ENCODE measurements at regions not wholly inside any gene's neighbourhood (a gene's known extent, or its start where the extent isn't known, plus 50 kb on each side); places are given as distances from the start of the nearest gene placed in this dataset.

DNA sequence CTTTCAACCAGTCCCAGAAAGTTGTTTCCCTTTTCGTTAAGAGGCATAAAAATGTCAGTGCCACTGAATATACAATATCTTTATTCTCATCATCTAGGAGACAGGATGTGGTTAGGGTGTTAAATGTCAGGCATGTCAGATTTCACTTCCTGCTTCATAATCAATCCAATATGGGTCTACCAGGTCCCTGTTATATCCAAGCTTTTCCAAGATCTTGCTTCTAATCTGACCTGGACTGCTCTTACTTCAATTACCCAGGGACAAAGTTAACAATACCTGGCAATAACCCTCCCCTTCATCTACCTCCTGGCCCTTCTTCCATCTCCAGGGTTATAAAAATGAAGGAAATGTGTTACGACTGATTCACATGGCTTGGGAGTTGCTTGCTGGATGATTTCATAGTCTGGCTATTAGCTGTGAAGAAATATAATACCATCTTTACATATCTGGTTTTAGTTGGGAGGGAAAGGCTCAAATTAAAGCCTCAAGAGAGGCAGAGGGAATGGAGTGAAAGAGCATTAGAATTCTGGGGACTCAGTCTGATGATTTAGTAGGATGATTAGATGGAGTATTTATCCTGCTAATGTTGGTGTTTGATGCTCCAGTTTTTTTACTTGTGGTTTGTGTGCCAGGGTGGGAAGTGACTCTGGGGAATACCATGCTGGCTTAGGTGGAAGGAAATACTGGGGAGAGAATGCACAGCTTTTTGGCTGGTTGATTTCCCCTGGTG, 534.3 kb downstream of the ETS1 start:
- H3K9me3 Mint-ChIP-seq = no peaks in the 10 kb centered on the region
- peak overlapping the region; percentile 92 for H3K27ac Mint-ChIP-seq
- H3K27me3 Mint-ChIP-seq (ENCODE audit: insufficient read depth) = peaks cover 2% of the 10 kb centered on the region; the same call in 1 of the 2 replicates
- DNase-seq = peak; percentile 75
- peak overlapping the region; percentile 75 for H3K4me3 Mint-ChIP-seq
- TF ChIP-seq, protein P1, sequence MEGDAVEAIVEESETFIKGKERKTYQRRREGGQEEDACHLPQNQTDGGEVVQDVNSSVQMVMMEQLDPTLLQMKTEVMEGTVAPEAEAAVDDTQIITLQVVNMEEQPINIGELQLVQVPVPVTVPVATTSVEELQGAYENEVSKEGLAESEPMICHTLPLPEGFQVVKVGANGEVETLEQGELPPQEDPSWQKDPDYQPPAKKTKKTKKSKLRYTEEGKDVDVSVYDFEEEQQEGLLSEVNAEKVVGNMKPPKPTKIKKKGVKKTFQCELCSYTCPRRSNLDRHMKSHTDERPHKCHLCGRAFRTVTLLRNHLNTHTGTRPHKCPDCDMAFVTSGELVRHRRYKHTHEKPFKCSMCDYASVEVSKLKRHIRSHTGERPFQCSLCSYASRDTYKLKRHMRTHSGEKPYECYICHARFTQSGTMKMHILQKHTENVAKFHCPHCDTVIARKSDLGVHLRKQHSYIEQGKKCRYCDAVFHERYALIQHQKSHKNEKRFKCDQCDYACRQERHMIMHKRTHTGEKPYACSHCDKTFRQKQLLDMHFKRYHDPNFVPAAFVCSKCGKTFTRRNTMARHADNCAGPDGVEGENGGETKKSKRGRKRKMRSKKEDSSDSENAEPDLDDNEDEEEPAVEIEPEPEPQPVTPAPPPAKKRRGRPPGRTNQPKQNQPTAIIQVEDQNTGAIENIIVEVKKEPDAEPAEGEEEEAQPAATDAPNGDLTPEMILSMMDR (IDR thresholded peaks at IDR 0.05) = no peak
- peaks cover 70% of the 10 kb centered on the region for H3K4me1 Mint-ChIP-seq (ENCODE audit: low read depth)
- H3K36me3 Mint-ChIP-seq (ENCODE audit: low read depth) = peaks cover 9% of the 10 kb centered on the region; the same call in 1 of the 2 replicates

DNA sequence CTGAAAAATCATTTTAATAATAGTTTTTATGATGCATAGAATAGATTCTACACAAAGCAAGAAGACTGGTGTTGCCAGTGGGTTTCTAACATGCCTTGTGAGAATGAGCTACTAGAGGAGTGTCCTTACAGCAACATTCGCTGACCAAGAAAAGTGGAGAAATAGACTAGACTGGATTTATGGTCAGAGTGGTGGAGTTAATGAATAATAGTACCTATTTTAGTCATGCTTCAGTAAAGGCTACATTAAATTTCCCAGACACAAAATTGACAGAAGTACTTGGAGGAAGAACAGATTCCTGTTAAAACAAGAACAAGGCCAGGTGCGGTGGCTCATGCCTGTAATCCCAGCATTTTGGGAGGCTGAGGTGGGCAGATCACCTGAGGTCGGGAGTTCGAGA, 539.2 kb downstream of the ETS1 start:
- TF ChIP-seq, protein P1 (IDR thresholded peaks at IDR 0.05) = no peak
- H3K36me3 Mint-ChIP-seq (ENCODE audit: low read depth) = peaks cover 26% of the 10 kb centered on the region
- no peak for DNase-seq
- peaks cover 11% of the 10 kb centered on the region for H3K9me3 Mint-ChIP-seq
- H3K4me1 Mint-ChIP-seq (ENCODE audit: low read depth) = peaks cover 67% of the 10 kb centered on the region
- H3K4me3 Mint-ChIP-seq = no peak overlapping the region
- no peak overlapping the region for H3K27ac Mint-ChIP-seq
- H3K27me3 Mint-ChIP-seq (ENCODE audit: insufficient read depth) = peaks cover 2% of the 10 kb centered on the region; the same call in 1 of the 2 replicates

DNA sequence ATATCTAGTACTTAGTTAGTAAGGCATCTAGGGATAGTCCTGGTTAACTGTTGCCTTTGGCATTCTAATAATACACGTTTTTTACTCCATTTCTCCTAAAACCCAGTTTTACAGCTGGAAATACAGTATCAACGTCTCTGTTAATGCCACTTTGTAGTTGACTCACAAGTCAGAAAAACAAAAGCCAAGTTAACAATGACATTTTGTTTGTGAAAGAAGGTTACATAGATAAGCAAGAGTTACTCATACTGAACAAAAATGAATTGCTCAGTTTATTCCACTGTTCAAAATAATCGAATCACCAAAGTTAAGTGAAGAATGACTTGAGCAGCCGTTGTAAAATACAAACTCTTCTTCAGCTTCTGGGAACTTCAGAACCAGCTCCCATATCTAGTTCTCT, 540.3 kb downstream of the ETS1 start:
- Mint-ChIP-seq H3K27ac (0 out of 2 replicates have a peak overlapping the region, but pooled peaks have one; percentile 5), H3K4me3 (no peak overlapping the region; the same call in 1 of the 2 replicates), H3K27me3 (ENCODE audit: insufficient read depth) (peaks cover 2% of the 10 kb centered on the region; the same call in 1 of the 2 replicates), H3K4me1 (ENCODE audit: low read depth) (peaks cover 64% of the 10 kb centered on the region), H3K36me3 (ENCODE audit: low read depth) (peaks cover 26% of the 10 kb centered on the region), H3K9me3 (peaks cover 11% of the 10 kb centered on the region)
- TF ChIP-seq, protein P1 (IDR thresholded peaks at IDR 0.05) = no peak
- no peak for DNase-seq

DNA sequence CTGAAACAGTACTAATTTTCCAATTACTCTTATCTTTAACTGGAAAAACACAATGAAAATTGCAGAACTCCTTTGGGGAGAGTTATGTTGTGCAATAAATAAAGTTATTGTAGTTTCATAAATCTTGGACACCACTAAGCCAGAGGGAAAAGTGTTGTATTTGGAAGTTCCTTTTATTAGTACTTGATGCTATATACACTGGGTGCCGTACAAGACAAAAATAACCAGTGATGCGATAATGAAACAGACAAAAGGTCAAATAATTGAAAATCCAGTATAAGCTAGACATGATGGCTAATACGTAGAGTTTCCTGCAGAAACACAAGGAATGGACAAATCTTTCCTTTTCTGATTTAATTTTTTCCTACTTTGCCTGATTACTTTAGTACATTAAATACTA, 541.1 kb downstream of the ETS1 start:
- Mint-ChIP-seq H3K27me3 (ENCODE audit: insufficient read depth) (peaks cover 2% of the 10 kb centered on the region; the same call in 1 of the 2 replicates), H3K9me3 (peaks cover 11% of the 10 kb centered on the region), H3K4me1 (ENCODE audit: low read depth) (peaks cover 59% of the 10 kb centered on the region), H3K36me3 (ENCODE audit: low read depth) (peaks cover 26% of the 10 kb centered on the region), H3K4me3 (no peak overlapping the region), H3K27ac (no peak overlapping the region)
- no peak for DNase-seq
- TF ChIP-seq, protein P1 (IDR thresholded peaks at IDR 0.05) = no peak

DNA sequence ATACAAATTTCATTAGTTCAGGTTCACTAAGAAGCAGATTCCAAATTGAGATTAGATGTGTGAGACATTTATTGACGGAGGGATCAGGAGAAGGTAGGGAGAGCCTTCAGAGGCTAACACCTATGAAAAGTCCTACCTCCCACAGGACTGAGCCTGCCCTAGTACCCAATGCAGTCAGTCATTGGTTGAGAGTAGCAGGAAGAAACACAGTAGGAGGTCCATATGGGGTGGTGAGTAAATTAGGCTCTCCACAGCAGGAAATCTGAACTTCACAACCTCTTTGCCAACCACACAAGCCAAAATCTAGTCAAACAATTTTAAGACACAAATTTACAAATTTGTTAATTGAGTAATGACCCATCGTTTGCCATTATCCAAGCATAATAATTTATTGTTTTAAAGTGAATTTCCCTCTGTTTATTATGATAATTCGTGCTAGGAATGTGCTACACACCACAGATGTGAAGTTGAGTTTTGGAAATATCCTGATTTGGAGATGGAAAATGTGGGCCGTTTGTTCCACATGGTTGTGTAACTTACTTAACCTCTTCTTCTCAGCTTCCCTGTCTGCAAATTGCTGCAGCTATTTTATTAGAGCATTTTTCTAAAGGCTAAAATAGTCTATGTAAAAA, 542.1 kb downstream of the ETS1 start:
- Mint-ChIP-seq H3K9me3 (peaks cover 11% of the 10 kb centered on the region), H3K4me1 (ENCODE audit: low read depth) (peaks cover 61% of the 10 kb centered on the region), H3K27me3 (ENCODE audit: insufficient read depth) (peaks cover 2% of the 10 kb centered on the region; the same call in 1 of the 2 replicates), H3K4me3 (no peak overlapping the region), H3K36me3 (ENCODE audit: low read depth) (peaks cover 26% of the 10 kb centered on the region), H3K27ac (no peak overlapping the region)
- DNase-seq = no peak
- TF ChIP-seq, protein P1 (IDR thresholded peaks at IDR 0.05) = no peak
